ENCODE measurements at regions not wholly inside any gene's neighbourhood (a gene's known extent, or its start where the extent isn't known, plus 50 kb on each side); places are given as distances from the start of the nearest gene placed in this dataset.

DNA sequence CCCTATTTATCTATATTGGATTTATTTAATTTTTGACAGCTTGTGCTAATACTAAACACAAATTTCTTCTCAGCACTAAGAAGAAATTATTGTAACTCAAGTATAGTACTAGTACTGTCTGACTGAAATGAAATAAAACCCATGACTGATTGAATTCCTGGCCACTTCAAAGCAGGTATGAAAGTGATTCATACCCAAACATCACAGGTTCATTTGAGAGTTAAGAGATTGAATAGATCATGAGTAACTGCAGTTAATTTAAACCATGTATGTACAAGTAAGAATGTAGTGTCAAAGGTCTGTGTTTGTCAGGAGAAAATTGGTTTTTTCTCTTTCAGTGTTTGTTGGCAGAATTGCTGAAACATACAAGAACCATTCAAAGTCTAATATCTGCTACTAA, 332.0 kb upstream of the GRM7 start:
- TF ChIP-seq, protein P1, sequence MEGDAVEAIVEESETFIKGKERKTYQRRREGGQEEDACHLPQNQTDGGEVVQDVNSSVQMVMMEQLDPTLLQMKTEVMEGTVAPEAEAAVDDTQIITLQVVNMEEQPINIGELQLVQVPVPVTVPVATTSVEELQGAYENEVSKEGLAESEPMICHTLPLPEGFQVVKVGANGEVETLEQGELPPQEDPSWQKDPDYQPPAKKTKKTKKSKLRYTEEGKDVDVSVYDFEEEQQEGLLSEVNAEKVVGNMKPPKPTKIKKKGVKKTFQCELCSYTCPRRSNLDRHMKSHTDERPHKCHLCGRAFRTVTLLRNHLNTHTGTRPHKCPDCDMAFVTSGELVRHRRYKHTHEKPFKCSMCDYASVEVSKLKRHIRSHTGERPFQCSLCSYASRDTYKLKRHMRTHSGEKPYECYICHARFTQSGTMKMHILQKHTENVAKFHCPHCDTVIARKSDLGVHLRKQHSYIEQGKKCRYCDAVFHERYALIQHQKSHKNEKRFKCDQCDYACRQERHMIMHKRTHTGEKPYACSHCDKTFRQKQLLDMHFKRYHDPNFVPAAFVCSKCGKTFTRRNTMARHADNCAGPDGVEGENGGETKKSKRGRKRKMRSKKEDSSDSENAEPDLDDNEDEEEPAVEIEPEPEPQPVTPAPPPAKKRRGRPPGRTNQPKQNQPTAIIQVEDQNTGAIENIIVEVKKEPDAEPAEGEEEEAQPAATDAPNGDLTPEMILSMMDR (IDR thresholded peaks at IDR 0.05), result no peak
- TF ChIP-seq EP300 (IDR thresholded peaks at IDR 0.05), result no peak
